H1 (cell line): ENCODE measurements at regions not wholly inside any gene's neighbourhood (a gene's known extent, or its start where the extent isn't known, plus 50 kb on each side); places are given as distances from the start of the nearest gene placed in this dataset.

Experiments used
- SIRT6 ChIP-seq: IDR thresholded peaks from one replicate; pipeline ENCODE4 v1.7.1; 2012; ENCODE audit warnings: low read length, inconsistent platforms
- SUZ12 ChIP-seq: fragments of 200-600 bp; sonication (generic); IDR thresholded peaks from 2 replicates; pipeline ENCODE4 v1.6.1; 2012; ENCODE audit warnings: mild to moderate bottlenecking, inconsistent platforms, low read length, moderate library complexity, mixed read lengths
- TAF7 ChIP-seq: optimal IDR thresholded peaks from 2 replicates; pipeline ENCODE3; 2011; ENCODE audit warnings: low read depth, mild to moderate bottlenecking, inconsistent platforms, low read length, moderate library complexity, borderline replicate concordance
- TF ChIP-seq, protein P1 (sequence below): IDR thresholded peaks from 2 replicates; pipeline ENCODE4 v1.6.1; 2012; ENCODE audit warnings: inconsistent platforms

DNA sequence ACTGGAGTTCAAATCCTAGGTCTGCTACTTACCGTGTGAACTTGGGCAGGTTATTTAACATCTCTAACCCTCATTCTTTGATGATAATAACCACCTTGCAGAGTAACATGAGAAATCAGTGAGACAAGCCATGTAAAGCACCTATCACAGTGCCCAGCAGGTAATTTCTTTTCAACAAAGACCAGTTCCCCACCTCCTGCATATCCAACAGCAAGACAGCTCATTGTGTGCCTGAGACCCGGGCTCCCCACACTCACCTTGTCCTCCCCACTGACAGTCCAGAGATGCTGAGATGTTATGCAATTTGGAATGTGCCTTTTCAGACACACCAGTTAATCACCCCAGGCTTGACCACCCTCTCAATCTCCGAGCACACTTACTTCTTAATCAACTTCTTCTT is 367.6 kb upstream of the DAB1 start (continued):
- TF ChIP-seq SUZ12 (no peak), SIRT6 (no peak), TAF7 (no peak)
- TF ChIP-seq, protein P1, sequence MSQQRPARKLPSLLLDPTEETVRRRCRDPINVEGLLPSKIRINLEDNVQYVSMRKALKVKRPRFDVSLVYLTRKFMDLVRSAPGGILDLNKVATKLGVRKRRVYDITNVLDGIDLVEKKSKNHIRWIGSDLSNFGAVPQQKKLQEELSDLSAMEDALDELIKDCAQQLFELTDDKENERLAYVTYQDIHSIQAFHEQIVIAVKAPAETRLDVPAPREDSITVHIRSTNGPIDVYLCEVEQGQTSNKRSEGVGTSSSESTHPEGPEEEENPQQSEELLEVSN, result no peak
